OCI-LY3 (cell line): ENCODE measurements at regions not wholly inside any gene's neighbourhood (a gene's known extent, or its start where the extent isn't known, plus 50 kb on each side); places are given as distances from the start of the nearest gene placed in this dataset.

ENCODE experiments used
- H2AFZ ChIP-seq: fragments of 200-600, 300-600 bp; shearing (Covaris generic); 2 replicates; pipeline ENCODE4 v1.6.0; 2014; ENCODE audit warnings: antibody characterized with exemption, low read depth, low read length
- H3K27ac ChIP-seq: fragments of 200-600, 300-600 bp; sonication (generic); 2 replicates; pipeline ENCODE4 v1.5.1; 2014; ENCODE audit warnings: mild to moderate bottlenecking, low read length, moderate library complexity, mixed read lengths
- H3K27me3 ChIP-seq: fragments of 200-600, 300-600 bp; sonication (generic); 2 replicates; pipeline ENCODE4 v1.6.1; 2014; ENCODE audit warnings: low read depth, low read length, mixed read lengths
- H3K36me3 ChIP-seq: fragments of 200-600, 300-600 bp; sonication (generic); replicated peaks from 2 replicates; pipeline ENCODE3; 2014; ENCODE audit warnings: low read depth, low read length, mixed read lengths
- H3K4me1 ChIP-seq: fragments of 300-600, 200-600 bp; sonication (generic); 2 replicates; pipeline ENCODE4 v1.6.1; 2014; ENCODE audit warnings: low read length, mixed read lengths
- H3K4me2 ChIP-seq: fragments of 200-600, 300-600 bp; sonication (generic); 2 replicates; pipeline ENCODE4 v1.6.1; 2014; ENCODE audit warnings: low read length, mixed read lengths
- H3K4me3 ChIP-seq: fragments of 300-600, 200-600 bp; sonication (generic); 2 replicates; pipeline ENCODE4 v1.5.1; 2014; ENCODE audit warnings: antibody characterized with exemption, mild to moderate bottlenecking, low read length, moderate library complexity
- H3K79me2 ChIP-seq: fragments of 300-600, 200-600 bp; shearing (Covaris generic); 2 replicates; pipeline ENCODE4 v1.6.1; 2014; ENCODE audit warnings: mild to moderate bottlenecking, low read length, mixed read lengths
- H3K9ac ChIP-seq: fragments of 300-600, 200-600 bp; shearing (Covaris generic); 2 replicates; pipeline ENCODE4 v1.6.0; 2014; ENCODE audit warnings: mild to moderate bottlenecking, low read length, moderate library complexity
- H3K9me3 ChIP-seq: fragments of 200-600, 300-600 bp; shearing (Covaris generic); 2 replicates; pipeline ENCODE4 v1.6.1; 2014; ENCODE audit warnings: low read length, mixed read lengths; ENCODE audit not compliant: insufficient read depth
- H4K20me1 ChIP-seq: fragments of 200-600, 300-600 bp; sonication (generic); 2 replicates; pipeline ENCODE4 v1.6.1; 2016; ENCODE audit warnings: low read length, mixed read lengths; ENCODE audit not compliant: insufficient read depth
- EZH2phosphoT487 ChIP-seq: fragments of 200-600 bp; shearing (Covaris generic); IDR thresholded peaks from 2 replicates; pipeline ENCODE4 v1.6.1; 2018; ENCODE audit warnings: antibody characterized with exemption, mixed run types, low read depth
- TF ChIP-seq, protein P1 (sequence below): fragments of 200-600, 300-600 bp; sonication (generic); IDR thresholded peaks from 2 replicates; pipeline ENCODE4 v1.5.1; 2014; ENCODE audit warnings: antibody characterized with exemption, low read length, low read depth

DNA sequence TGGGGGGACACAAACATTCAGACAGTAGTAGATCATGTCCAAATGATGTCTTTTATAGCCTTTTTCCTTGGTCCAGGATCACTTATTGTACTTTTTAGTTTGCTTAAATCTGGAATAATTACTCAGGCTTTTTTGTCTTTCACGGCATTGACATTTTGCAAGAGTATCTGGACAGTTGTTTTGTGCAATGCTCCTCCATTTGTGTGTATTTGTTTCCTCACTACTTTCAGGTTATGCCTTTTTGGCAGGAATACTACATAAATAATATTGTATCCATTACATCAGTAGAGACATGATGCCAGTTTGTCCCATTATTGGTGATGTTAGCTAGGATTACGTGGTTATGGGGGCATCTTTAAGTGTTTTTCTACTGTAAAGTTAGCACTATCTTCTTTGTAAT lies 238.3 kb downstream of the MAN2A1 start:
- Histone ChIP-seq H3K9ac (no peak overlapping the region), H2AFZ (no peak overlapping the region), H3K36me3 (no peaks in the 10 kb centered on the region), H3K27ac (no peak overlapping the region), H4K20me1 (no peaks in the 10 kb centered on the region), H3K27me3 (no peaks in the 10 kb centered on the region), H3K4me1 (peaks cover 33% of the 10 kb centered on the region), H3K79me2 (no peaks in the 10 kb centered on the region), H3K9me3 (no peaks in the 10 kb centered on the region), H3K4me2 (no peak overlapping the region), H3K4me3 (no peak overlapping the region)
- TF ChIP-seq, protein P1, sequence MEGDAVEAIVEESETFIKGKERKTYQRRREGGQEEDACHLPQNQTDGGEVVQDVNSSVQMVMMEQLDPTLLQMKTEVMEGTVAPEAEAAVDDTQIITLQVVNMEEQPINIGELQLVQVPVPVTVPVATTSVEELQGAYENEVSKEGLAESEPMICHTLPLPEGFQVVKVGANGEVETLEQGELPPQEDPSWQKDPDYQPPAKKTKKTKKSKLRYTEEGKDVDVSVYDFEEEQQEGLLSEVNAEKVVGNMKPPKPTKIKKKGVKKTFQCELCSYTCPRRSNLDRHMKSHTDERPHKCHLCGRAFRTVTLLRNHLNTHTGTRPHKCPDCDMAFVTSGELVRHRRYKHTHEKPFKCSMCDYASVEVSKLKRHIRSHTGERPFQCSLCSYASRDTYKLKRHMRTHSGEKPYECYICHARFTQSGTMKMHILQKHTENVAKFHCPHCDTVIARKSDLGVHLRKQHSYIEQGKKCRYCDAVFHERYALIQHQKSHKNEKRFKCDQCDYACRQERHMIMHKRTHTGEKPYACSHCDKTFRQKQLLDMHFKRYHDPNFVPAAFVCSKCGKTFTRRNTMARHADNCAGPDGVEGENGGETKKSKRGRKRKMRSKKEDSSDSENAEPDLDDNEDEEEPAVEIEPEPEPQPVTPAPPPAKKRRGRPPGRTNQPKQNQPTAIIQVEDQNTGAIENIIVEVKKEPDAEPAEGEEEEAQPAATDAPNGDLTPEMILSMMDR = no peak
- no peak for TF ChIP-seq EZH2phosphoT487

DNA sequence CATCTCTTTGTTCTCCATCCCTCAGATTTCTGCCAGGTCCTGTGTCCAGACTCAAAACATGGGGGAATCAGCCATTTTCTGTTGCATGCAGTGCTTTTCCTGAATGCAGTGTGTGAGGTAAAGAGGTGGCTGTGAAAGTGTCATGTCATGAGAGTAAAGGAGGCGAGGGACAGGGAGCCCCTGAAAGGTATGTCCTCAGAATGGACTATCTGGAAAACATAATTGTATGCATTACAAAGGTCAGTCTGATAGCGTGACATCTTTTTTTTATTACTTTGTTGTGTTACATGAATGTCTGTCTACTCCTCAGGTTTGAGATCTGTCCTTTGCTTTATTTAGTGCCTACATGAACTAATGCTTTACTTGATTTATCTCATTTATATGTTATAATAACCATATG lies 239.1 kb downstream of the MAN2A1 start:
- peaks cover 30% of the 10 kb centered on the region for H3K4me1 ChIP-seq
- no peak overlapping the region for H2AFZ ChIP-seq
- H4K20me1 ChIP-seq = no peaks in the 10 kb centered on the region
- H3K9ac ChIP-seq = no peak overlapping the region
- no peaks in the 10 kb centered on the region for H3K79me2 ChIP-seq
- H3K4me3 ChIP-seq = no peak overlapping the region
- no peaks in the 10 kb centered on the region for H3K27me3 ChIP-seq
- no peak overlapping the region for H3K4me2 ChIP-seq
- no peaks in the 10 kb centered on the region for H3K36me3 ChIP-seq
- H3K27ac ChIP-seq = no peak overlapping the region
- TF ChIP-seq EZH2phosphoT487 = no peak
- H3K9me3 ChIP-seq = no peaks in the 10 kb centered on the region

DNA sequence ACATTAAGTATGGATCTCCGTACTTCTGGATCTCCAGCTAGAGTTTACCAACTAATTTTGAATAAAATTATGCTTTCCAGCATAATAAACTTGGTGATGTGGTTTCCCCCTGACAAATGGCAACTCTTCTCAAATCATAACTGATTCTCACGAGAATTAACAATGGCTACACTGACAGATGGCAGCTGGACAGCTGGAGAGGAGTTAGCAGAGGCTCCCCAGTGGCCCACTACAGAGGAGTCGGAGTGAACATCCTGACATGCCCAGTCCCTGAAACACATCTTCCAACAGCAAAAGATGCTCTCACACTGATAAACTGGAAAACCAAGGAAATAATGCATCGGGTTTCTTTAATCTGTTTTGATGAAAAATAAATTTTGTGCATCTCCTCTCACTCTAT lies 239.6 kb downstream of the MAN2A1 start:
- TF ChIP-seq, protein P1 = no peak
- no peak for TF ChIP-seq EZH2phosphoT487
- H3K4me1 ChIP-seq = peaks cover 30% of the 10 kb centered on the region
- no peaks in the 10 kb centered on the region for H3K36me3 ChIP-seq
- H3K27me3 ChIP-seq = no peaks in the 10 kb centered on the region
- H3K4me2 ChIP-seq = no peak overlapping the region
- no peak overlapping the region for H3K9ac ChIP-seq
- no peak overlapping the region for H3K27ac ChIP-seq
- H2AFZ ChIP-seq = no peak overlapping the region
- no peaks in the 10 kb centered on the region for H4K20me1 ChIP-seq
- H3K79me2 ChIP-seq = no peaks in the 10 kb centered on the region
- H3K9me3 ChIP-seq = no peaks in the 10 kb centered on the region
- no peak overlapping the region for H3K4me3 ChIP-seq

DNA sequence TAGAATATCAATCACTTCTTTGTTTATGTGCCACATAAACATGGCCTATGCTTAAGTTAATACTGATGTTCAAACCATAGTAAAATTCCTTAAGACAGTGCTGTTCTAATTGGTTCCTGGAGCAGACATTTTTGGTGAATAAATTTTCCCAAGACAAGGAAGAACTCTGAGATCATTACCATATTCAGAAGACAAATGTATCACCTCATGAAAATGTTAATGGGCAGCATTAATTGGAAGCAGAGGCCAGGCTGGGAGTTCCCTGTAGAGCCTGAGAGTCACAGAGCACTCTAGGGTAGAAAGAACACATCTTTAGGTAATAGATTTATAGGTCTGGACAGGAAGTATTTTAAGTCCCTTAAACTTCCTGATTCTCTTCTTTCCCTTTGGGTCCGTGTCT lies 240.2 kb downstream of the MAN2A1 start:
- Histone ChIP-seq H3K4me3 (no peak overlapping the region), H3K36me3 (no peaks in the 10 kb centered on the region), H3K79me2 (no peaks in the 10 kb centered on the region), H3K27ac (no peak overlapping the region), H4K20me1 (no peaks in the 10 kb centered on the region), H3K4me1 (peaks cover 33% of the 10 kb centered on the region), H3K4me2 (peak overlapping the region; percentile 22; the same call in 1 of the 2 replicates), H3K9me3 (no peaks in the 10 kb centered on the region), H2AFZ (no peak overlapping the region), H3K27me3 (no peaks in the 10 kb centered on the region), H3K9ac (no peak overlapping the region)
- no peak for TF ChIP-seq EZH2phosphoT487
- TF ChIP-seq, protein P1 = no peak
